NCI-H82 (cell line): ENCODE measurements at regions not wholly inside any gene's neighbourhood (a gene's known extent, or its start where the extent isn't known, plus 50 kb on each side); places are given as distances from the start of the nearest gene placed in this dataset.
A peak's percentile ranks its signal among the peaks of the same experiment; 100 is the strongest.

Source experiments
- DNase-seq: peaks from one replicate; lab custom pipeline; 2025; lab: John Stamatoyannopoulos, UW

DNA sequence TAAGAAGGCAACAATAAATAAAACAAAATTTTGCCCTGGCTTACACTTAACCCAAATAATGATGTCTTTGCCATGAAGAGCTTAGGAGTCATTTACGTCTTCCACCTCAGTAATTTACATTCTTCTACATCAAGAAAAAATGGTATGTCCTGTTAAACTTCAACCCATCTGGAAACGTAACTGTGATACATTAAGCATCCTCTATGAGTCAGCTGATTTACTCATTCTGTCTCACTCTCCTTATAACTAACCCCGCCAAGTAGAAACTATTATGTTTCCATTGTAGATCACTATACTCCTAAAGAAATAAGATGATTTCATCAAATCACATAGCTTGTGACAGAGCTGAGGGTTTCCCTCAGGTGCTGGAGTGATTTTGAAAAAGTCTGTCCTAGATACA, 330.7 kb downstream of the CDC14C start:
- no peak for DNase-seq

DNA sequence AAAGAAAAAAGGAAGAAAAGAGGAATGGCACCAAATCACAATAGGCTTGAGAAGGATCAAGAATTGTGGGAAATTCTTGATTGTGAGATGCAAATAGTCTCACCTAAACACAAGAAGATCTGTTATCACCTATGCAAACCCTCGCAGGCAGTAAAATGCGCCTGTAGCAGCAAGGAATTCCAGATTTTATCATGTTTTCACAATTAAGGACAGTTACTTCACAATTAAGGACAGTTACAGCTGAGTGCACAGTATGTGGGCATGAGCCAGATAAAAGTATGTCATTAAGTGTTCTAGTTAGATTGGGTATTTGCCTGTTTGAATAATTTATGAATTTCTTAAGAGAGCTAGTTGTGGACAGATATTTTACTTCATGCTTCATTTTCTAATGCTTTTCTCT, 336.2 kb downstream of the CDC14C start:
- DNase-seq, result no peak

DNA sequence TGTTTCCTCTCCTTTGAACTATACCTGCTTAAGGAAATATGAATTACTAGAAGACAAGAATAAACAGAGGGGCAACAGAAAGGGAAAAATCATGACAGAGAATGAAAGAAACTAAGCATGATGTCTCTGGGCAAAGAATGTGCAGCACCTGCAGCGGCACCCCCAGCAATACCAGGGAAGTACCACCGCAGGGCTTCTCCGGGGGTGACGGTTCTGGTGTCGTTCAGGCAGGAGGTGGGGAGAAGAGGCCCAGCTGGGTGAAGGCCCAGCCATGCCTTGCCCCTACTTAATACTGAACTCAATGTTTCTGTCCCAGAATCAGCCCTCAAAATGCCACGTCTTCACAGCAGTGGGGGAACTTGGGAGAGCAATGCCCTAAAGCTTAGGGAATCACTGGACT, 337.6 kb downstream of the CDC14C start:
- no peak for DNase-seq

DNA sequence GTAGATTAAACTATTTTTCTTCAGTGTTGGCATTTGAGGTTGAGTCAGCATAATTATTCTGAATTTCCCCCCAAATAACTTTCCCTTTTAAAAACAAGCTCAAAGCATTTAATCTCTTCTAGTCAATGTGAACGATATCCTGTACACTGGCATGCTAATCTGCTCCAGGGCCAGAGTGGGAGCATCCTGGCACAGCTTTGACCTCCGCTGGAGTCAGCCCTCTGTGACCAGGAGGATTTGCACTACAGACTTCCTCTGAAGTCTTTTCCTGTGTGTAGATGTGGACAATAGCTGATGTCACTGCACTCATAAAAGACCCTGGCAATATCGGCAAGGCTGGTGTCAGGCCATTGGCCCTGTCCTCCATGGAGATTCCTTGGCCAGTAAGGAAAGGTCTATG, 340.2 kb downstream of the CDC14C start:
- no peak for DNase-seq

DNA sequence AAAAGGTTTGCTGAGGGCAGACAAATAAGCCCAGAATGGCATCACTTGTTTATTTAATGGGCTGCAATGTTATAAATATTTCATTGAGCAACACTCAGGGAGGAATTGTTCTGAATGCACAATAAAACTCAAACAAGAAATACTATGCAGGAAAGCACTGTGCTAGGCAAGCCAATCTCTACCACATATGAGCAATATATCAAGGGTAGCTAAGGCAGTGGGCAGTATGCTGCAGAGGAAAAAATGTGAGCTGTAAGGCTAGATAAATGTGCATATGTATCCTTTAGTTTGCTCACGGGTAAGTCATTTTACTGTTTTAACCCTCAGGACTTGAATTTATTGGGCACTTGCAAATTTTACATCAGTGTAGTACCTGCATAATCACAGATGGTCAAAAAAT, 349.6 kb downstream of the CDC14C start:
- no peak for DNase-seq

DNA sequence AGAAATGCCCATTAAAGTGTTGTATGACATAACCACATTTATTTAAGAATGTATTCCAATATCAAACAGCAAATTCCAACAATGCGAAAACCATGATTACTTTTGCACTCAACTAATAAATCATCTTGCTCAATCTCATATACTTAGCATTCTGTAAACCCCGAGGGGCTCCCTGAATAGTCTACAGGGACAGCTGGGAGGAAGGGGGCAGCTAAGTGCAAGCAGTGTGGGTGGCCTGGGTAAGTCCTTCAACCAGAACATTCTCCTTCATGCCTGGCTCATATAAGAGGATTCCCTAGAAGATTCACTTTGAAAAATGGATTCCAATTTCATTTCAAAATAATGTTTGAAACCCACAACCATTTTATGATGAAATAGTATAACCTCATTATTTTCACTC, 355.5 kb downstream of the CDC14C start:
- peak; percentile 56 for DNase-seq

DNA sequence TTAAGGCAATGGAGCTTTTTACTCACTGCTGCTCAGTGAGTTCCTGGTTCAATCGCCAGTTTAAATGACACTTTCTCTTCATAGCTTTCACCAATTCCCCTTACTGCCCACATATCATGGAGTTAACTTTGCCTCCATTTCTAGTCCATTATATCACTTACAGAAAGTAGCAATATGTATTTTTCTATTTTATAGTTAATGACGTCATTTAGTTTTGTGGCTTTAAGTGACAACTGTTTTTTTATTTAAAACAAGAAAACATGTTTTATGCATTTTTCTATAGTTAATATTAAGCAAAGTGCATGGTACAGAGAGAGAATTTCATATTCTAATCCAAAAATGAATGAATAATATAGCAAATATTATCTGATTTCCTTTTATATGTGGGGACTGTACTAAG, 363.3 kb downstream of the CDC14C start:
- DNase-seq, result no peak

DNA sequence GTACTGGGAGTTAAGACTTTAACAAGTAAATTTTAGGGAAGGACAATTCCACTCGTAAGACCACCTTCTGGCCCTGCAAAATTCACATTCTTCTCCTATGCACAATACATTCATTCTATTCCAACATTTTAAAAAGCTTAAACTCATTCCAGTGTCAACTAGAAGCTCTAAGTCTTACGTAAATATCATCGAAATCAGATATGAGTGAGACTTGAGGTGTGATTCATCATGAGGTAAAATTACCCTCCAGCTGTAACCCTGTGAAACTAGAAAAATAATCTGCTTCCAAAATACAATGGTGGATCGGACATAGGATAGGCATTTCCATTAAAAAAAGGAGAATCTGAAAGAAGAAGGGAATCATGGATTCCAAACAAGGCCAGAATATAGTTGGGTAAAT, 370.3 kb downstream of the CDC14C start:
- no peak for DNase-seq

DNA sequence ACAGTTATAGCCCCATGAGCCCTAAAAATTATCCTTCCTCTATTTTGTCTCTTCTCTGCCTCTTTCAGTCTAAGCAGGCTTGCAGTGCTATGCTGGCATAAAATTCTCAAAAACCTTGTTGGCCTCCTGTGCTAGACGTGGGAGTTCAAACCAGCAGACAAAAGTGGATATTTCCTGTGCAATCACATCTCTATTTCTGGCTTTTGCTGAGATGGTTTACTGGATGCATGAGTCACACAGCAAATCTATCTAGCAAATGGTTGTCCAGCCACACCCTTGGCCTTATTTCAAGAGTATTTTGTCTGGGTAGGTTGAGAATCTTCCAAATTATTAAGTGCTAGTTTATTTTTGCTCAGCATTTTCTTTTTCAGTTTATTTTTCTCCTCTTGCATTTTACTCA, 370.8 kb downstream of the CDC14C start:
- no peak for DNase-seq

DNA sequence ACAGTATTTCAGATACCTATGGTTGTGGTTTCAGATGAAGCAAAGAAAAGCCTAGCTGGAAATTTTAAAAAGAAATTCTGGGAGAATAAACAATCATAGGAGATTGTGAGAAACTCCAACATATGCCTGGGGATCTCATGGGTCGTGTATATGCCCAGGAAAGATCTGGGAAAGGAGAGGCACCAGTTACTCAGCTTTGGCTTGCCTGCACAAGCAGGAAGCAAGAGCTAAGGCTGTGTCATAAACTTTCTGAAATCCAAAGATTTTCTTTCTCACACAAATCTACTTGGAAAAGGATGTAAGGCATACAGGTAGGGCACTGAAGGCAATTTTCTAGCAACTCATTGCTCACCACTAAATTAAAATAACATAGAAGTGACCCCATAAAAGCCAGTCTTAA, 373.6 kb downstream of the CDC14C start:
- DNase-seq, result no peak

DNA sequence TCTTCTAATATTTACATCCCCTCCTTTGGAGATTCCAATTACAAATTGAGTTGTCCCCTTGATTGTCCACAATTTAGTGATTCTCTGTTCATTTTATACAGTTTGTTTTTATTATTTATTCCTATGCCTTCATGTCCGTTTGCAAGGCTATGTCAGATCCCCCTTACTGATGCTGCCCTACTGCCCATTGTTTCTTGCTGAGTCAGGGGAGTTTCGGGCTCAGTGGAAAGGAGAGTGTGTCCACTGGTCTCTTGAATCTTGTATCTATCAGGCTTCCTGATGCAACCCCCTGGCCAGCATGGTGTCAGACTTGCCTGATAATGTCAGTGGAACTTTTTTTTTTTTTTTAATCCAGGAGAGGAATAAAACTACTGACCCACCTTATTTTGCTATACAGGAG, 384.4 kb downstream of the CDC14C start:
- DNase-seq, result no peak

DNA sequence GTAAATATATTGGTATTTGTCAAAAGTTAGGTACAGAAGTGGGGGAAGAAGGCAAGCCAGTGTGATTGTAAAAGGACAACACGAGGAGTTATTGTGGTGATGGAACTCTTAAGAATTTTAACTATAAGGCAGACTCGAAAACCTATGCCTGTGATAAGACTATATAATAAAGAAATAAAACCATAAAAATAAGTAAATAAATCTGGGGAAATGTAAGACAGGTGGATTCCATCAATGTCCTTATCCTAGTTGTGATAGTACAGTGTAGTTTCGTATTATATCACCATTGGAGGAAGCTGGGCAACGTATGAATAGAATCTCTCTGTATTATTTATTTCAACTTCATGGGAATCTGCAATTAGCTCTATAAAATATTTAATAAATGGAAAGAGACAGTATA, 395.7 kb downstream of the CDC14C start:
- DNase-seq, result no peak

DNA sequence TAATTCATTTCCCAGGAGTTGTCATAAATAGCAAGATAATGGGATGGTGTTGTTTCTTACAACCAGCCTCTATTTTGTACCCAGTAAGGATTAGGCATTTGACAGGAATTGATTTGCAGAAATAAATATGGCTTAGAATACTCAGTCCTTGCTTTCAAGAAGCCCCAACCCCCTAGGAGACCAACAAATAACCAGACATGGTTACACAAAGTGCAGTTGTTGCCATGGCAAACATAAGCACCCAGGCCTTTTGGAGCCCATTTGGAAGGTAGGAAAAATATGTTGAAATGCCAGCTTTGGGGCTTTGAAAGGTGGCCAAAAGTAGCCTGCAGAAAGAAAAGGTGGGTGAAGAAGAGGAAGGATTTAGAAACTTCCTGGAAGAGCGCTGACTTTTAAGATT, 397.5 kb downstream of the CDC14C start:
- no peak for DNase-seq

DNA sequence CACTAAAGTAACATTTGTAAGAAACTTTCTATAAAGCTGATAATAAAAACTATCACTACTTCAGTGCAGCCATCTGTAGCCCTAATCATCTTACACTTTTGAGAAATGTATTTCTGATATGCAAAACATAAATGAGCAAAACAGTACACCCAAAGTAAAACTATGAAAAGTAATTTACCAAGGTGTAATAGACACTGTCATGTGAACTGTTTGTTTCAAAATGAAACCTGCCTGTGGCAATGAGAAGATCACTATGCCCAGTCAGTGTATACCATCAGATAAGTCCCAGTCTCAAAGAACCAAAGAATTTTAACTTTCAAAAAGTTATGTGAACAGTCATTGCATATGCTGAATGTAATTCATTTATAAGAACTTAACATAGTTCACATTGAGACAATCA, 398.1 kb downstream of the CDC14C start:
- no peak for DNase-seq

DNA sequence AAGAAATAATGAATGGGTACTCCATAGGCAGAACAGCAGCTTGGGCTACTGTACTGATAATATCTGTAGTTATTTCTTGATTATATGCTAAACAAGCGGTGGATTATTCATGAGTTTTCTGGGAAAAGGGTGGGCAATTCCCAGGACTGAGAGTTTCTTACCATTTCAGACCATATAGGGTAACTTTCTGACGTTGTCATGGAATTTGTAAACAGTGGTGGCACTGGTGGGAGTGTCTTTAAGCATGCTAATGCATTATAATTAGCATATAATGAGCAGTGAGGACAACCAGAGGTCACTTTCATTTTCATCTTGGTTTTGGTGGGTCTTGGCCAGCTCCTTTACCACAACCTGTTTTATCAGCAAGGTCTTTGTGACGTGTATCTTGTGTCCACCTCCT, 399.7 kb downstream of the CDC14C start:
- DNase-seq, result no peak

DNA sequence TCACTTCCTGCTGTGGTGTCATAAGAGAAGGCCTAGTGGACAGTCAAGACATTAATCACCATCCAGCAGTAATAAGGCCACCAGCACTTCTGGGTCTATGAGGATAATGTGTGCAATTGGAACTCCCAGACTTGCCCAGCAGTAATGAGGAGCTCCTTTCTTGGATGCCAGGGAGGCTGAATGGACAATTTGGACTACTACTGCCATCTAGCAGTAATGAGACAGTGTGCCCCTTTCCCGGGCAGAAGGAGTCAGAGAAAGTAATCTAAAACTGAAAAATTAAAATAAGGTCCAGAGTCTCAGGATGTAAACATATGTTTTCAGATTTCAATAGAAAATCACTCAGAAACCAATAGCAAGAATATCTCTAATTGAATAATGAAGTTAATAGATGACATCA, 400.4 kb downstream of the CDC14C start:
- peak; percentile 32 for DNase-seq

DNA sequence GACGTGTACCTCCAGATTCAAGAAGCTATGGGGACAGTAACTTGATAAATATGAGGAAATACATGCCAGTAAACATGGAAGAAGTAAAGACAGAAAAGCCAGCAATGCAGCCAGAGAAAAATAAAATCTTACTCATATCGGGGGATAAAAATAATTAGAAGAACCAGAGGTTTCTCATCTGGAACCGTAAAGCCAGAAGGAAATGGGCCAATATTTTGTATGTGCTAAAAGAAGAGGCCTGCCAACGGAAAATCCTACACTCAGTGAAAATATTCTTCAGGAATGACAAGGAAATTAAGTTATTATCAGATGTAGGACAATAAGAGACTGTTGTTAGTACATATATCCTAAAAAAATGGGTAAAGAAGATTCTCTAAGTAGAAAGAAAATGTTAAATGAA, 401.2 kb downstream of the CDC14C start:
- no peak for DNase-seq

DNA sequence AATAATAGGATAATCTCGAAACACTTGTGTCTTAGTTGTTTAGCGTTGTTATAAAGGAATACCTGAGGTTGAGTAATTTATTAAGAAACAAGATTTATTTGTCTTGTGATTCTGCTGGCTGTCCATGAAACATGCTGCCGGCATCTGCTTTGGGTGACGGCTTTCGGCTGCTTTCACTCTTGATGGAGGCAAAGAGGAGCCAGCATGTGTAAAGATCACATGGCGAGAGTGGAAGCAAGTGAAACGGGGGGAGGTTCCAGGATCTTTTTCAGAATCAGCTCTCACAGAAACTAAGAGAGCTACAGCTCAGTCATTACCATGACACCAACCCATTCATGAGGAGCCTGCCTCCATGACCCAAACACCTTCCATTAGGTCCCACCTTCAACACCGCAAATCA, 402.8 kb downstream of the CDC14C start:
- no peak for DNase-seq

DNA sequence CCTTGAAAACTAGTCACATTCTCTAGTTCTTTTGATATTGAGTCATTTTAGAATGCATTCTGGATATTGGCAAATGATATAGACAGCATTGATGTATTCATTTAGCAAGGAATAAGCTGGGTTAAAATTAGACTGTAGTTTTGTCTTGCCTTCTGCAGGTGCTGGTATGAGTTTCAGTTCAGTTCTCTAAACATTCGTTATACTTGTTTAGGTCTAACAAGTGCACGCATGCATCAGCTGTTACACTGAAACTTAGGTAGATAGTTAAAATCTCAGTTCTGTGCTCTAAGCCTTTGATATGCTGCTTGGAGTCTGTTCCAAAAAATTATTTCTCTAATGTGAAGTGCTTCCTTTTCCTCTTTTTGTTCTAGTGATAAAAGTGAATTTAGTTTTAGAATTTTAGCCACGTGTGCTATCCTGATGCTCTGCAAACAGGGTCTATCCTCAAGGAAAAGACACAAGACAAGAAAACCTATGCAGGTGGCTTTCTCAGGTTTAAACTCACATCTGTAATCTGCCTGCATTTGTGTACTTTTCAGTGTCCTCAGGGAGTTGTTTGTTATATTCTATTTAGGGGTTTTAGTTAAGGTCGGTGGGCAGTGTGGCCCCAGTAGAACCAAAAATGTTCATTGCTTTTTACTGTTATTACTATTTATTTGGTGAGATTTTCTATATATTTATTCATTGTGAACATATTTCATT, 409.0 kb downstream of the CDC14C start:
- DNase-seq, result no peak

DNA sequence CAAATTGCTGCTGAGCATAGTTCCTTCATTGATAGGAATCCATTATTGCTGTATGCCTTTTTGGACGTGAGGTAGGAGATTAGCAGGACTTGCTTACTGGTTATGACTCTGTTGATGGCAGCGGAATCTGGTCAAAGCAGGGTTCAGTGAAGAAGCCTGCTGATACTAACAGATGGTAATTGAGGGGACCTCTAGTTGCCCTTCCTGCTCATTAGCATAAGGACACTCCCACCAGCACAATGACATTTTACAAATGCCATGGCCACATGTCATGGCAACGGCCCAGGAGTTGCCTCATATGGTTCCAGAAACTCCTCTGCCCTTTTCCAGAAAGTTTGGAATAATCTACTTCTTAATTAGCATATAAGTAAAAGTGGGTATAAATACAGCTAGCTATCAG, 417.5 kb downstream of the CDC14C start:
- DNase-seq, result no peak

DNA sequence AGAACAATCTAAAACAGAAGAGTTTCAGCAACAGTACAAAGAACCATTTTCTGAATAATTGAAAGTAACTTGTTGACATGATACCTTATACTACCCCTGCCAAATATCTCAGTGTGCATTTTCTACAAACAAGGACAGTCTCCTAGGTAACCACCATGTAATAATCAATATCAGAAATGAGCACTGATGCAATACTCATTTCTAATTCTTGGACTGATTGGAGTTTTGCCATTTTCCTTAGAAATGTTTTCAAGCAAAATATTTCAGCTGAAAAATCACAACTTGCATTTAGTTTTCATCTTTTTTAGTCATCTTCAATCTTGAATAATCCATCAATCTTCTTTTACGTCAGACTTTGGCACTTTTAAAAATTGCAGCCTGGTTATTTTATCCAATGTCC, 420.2 kb downstream of the CDC14C start:
- no peak for DNase-seq

DNA sequence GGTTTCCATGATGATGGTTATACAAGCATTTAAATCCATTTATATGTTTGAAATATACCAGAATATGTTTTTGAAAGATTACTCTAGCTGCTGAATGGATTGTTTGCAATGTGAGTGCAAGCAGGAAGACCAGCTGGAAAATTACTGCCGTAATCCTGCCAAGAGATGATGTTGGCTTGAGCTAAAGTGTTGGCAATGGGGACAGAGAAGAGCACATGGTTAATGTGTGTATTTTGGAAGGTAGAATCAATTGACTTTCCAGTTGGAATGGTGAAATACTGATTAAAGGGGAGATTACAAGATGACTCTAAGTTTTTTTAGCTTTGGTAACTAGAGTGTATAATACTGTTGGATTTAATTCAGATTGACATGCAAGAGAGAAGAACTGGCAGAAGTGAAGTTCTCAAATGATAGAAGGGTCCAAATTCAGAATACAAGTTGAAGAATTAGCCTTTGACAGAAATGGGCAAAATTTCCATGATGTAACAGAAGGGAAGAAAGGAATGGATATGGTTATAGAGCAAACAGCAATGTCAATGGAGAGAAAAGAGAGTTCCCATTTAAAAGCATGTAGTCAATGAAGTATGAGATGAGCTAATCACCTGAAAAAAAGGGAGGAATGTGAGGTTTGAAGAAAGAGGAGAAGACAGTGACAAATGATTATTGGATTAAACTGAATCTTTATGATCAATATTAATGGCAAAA, 422.0 kb downstream of the CDC14C start:
- no peak for DNase-seq

DNA sequence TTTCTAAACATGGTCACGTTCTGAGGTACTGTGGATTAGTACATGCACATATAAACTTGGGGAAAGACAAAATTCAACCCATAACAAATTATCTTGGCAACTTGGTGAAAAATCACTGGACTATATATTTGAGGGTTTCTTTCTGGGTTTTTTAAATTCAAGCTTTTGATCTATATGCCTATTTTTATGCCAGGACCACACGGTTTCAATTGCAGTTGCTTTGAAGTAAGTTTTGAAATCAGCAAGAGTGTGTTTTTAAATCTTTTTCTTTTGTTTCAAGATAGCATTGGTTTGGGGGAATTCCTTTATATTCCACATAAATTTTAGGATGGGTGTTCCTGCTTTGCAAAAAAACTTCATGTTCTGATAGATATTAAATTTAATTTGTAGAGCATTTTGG, 406.4 kb upstream of the VWC2 start:
- DNase-seq, result no peak

DNA sequence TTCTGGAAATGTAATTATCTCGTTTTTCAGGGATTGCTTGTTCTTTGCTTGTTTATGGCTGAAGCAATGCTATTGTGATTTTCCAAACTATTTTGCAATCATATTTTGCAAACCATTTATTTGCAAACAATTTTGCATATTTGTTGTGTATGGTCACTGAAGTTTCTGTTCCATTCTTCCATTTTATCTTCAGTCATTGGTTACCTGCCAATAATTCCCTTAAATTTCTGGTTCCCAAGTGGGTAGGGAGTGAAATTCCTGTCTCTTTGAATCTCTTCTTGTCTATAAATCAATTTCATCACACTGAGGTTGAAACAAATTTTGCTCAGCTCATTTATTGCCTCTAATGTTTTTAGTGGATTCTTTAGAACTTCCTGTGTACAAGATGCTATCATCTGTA, 401.7 kb upstream of the VWC2 start:
- no peak for DNase-seq
